NCI-H1694 treated with DMSO at 0.1 percent for 48 hours (cell line): ENCODE measurements at regions not wholly inside any gene's neighbourhood (a gene's known extent, or its start where the extent isn't known, plus 50 kb on each side); places are given as distances from the start of the nearest gene placed in this dataset.

ENCODE experiments used
- DNase-seq: peaks from one replicate; lab custom pipeline; 2025; lab: John Stamatoyannopoulos, UW

DNA sequence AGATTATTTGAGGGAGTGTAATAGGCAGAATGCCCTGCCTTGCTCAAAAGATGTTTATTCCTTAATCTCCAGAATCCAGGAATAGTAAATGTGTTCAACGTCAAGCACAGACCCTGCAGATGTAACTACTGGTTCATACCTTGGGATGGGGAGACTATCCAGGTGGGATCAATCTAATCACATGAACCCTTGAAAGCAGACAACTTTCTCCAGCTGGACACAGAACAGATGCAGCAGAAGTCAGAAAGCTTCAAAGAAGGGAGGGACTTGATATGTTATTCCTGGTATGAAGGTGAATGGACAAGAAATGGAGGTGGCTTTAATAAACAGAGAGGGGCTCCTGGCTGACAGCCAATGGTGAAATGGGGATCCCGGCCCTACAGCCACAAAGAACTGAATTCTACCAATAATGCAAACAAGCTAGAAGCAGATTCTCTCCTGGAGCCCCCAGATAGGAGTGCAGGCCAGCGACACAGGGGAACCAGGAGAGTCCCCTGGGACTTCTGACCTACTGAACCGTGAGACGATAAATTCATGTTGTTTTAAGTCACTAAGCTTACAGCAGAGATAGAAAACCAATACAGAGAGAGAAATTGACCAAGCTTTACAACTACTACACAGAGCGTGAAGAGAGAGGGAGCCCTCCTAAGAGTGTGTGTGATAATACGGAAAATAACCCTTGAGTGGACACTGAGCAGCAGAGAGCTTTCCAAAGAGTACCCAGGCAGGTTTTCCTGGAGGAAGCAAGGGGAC is 133.5 kb upstream of the TMEM132C start:
- no peak for DNase-seq

DNA sequence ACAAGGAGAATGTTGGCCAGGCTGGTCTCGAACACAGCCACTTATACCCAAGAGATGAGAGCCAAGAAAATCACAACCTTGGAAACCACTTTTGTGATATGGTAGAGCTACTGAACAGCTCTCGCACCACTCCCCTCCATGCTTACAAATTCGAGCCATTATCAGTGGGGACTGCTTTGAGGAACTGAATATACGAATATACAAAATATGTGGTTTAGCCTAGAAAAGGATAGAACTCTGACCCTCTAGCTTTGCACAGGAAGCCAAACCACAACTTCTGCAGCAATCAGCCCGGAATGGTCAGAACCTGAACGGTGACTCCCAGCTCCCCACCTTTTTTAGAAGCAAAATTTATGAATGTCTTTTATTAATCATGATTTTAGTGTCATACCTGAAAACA is 129.8 kb upstream of the TMEM132C start:
- DNase-seq = no peak

DNA sequence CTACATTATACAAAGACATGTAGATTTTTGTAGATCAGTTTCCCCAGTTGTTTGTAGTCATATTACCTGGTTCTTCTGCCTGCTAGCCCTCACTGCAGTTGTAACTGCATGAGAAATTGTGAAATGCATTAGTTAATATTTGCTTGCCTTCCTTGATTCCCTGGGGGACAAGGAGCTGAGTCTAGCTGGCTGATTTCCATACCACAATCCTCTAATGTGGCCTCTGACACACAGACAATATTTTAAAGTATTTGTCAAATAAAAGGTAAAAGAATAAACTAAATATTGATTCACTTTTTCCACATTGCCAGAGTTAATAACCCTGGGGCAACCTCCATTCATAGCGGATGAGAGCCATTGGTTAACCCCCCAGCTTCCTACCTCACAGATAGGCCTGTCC is 128.8 kb upstream of the TMEM132C start:
- no peak for DNase-seq

DNA sequence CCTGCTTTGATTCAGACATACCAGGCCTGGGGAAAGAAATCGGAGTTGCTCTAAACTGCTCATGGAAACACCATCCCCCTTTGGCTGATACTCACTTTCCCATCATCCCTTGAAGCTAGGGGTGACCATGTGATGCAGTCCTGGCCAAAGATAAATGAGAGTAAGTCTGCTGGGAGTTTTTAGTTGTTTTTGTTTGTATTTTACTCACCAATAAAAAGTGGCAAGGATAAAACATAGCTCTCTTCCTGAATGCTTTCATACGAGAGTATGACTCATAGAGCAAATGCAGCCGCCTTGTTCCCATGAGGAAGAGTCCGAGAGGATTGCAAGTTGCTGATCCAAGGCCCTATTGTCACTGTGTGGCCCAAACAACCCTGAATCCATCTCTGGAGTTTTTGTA is 126.4 kb upstream of the TMEM132C start:
- DNase-seq = no peak

DNA sequence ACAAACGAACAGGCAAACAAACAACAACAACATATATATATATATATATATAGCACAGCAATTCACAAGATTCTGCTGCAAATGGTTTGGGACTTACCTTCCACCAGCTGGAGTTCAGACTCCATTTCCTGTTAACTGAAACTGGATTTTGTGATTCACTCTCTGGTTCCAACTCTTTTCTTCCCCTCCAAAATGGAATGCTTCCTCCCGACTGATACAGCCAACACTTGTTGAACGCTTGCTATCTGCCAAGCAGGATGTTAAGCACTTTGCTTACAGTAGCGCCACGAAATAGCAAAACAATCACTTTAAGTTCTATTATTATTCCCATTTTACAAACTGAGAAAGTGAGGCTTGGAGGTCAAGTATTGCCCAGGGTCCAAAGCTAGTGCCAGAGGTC is 116.0 kb upstream of the TMEM132C start:
- no peak for DNase-seq

DNA sequence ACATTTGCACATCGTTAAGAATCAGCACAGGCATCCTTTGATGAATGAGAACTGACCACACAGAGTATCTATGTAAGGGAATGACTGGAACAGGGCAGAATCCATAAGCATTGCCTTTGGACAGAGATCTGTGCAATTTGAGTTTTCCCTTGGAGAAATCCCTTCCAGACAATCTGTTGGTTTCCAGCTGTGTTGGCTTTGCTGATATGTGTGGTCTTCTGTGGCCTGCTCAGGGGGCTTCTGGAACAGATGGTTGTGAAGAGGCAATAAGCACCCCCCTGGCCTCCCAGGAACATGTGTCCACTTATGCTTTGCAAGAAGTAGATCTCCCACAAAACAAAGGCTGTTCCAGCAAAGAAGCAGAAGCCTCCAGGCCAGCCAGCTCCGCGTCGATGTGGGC is 111.4 kb upstream of the TMEM132C start:
- no peak for DNase-seq

DNA sequence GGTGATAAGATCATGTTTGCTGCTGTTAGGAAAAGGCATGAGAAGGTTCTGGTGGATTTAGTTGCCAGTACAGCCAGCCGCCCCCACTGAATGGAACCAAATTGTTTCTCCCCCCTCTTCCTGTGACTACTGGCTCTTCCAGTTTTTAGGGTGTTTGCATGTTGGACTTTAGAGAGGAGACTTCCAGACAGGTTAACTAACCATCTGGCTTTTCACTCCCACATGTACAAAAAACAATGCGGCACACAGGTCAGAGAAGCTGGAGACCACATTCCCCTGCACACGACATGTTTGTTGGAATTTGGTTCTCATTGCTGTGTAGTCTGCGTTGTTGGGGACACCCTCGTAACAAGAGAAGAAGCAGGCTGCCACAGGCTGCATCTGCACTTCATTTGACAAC is 103.9 kb upstream of the TMEM132C start:
- no peak for DNase-seq

DNA sequence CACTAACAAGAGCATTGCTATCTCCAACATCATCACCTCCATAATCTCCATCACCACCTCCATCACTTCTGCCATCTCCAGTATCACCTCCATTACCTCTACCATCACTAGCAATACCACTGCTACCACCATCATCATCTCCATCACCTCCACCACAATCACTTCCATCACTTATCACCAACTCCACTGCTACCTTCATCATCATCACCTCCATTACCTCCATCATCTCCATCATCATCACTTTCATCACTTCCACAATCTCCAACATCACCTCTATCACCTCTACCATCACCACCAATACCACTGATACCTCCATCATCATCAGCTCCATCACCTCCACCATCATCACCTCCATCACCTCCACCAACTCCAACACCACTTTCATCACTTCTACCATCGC is 102.4 kb upstream of the TMEM132C start:
- no peak for DNase-seq

DNA sequence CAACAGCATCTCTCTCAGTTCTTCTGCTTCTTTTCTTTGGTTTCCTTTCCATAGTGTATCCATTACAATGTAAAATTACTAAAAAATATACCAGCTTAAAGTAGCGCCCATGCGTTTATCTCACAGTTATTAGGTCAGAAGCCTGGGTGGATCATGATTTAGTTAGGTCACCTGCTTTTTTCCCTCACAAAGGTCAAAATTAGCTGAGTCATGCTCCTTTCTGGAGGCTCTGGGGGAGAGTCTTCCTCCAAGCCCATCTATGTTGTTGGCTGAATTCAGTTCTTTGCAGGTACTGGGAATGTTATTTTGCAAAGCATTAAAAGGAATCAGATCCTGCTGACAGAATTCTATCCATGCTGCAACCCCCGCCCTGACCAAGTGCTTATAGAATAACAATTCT is 101.6 kb upstream of the TMEM132C start:
- no peak for DNase-seq

DNA sequence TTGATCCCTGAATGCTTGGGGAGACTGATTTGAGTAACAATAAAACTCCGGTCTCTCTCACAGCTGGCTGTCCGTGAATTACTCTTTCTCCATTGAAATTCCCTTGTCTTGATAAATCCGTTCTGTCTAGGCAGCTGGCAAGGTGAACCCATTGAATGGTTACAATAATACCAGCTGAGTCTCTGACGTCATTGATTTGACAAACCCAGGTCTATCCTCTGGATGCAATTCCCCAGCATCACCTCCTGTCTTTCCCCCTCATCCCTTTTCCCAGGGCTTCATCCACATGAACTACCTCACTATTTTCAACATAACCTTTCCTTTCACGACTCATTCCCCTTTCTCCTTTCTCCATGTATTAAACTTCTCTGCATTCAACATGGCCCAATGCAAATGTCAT is 98.7 kb upstream of the TMEM132C start:
- no peak for DNase-seq

DNA sequence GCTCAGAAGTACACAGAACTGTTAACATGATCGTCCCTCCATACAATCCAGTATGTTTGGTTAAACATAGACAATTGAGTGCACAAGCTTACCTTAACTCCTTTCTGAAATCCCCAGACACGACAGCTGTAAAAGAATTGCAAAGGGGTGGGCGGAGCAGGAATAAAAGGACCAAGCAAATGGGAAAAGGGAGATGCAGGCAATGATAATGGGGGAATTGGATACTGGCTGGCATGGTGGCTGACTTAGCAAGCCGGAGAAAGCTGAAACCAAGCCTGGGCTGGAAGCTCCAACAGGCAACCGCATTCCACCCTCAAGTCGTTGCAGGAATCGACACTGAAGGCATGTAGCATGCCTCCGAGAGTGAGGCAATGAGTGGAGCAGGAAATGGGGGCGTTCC is 96.8 kb upstream of the TMEM132C start:
- DNase-seq = no peak

DNA sequence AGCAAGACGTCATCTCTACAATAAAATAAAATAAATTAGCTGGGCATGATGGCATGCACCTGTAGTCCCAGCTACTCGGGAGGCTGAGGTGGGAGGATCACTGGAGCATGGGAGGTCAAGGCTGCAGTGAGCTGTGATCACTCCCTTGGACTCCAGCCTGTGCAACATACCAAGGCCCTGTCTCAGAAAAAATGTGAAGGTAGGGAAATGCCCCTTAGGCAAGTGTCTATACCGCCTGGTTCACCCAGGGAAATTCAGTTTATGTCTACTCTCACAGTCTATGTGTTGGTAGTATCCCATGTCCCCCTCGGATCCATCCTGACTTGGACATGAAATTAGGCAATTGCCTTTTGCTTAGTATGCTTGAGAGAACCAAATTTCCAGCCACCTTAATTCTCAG is 88.4 kb upstream of the TMEM132C start:
- no peak for DNase-seq

DNA sequence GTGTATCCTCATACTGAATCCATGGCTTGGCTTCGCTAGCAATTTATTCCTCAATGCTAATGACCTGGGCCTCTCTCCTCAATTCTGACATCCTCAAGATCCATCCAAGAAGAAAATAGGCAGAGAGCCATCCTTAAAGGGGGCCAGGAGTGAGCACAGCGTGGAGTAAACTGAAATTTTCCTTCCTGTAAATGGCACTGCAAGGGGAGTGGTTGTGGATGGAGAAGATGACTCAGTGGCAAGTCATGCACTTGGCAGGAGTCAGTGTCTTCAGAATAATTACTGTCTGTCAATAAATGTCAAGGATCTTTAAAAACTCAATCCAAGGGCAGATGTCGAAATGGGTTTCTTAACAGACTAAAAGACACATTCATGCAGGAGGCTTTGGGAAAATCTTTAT is 88.0 kb upstream of the TMEM132C start:
- DNase-seq = no peak

DNA sequence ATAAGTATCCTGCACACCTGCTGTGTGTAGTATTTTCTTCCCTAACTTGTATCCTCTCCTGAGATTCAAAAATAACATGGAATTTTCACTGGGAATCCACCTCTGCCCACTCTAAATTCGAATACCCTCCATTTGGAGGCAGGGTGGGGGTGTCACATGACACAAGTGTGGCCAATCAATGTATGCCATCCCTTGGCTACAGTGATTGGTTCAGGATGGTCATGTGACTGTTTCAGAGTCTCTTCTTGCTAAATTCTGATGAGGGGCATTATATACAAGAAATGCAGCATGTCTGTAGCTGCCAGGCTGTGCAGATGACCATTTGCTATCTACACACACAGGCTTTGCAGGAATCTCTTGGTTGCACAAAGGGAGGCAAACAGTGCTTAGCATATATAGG is 86.8 kb upstream of the TMEM132C start:
- DNase-seq = no peak

DNA sequence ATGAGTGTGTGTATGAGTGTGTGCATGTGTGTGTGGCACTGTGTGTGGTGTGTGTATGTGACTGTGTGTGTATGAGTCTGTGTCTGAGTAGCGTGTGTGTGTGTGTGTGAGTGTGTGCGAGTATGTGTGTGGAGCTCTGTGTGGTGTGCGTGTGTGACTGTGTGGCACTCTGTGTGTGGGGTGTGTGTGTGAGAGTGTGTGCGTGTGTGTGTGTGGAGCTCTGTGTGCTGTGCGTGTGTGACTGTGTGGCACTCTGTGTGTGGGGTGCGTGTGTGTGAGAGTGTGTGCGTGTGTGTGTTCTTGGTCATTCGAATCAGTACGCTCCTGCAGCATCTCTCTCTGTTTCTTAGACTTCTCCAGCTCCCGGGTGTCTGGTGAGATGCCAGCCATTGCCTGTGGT is 76.9 kb upstream of the TMEM132C start:
- DNase-seq = no peak

DNA sequence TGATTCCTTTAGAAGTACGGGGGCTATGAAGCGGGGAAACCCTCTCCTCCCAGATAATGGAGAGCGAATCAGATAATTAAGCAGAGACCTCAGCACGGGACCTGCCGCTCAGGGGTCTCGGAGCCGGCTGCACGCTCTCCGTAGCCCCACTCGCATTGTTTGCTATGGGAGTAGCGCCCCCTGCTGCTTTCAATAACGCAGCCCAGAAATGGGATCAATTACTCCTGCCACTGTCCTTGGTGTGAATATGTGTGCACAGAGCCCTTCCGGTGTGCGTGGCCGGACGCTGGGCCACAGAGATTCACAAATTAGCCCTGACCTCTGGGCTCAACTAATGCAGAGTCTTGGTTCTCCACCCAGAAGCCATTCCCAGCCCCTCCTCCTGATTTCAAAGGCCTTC is 76.4 kb upstream of the TMEM132C start:
- DNase-seq = no peak

DNA sequence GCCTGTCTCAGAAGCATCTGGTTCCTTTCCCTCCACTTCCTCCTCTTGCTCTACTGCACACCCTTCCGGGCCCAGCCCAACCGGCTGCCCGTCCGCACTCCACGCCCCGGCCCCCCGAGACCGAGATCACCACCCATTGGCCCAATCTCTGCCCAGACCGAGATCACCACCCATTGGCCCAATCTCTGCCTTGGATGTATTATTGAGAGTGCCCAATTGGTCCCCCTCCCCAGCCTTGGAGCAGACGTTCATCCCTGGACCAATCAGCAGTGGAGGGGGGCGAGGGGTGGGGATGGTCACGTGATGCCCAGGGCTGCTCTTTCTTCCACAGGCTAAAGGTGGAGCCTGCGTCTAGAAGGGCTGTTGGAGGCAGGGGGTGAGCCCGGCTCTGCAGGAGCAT is 75.6 kb upstream of the TMEM132C start:
- DNase-seq = no peak

DNA sequence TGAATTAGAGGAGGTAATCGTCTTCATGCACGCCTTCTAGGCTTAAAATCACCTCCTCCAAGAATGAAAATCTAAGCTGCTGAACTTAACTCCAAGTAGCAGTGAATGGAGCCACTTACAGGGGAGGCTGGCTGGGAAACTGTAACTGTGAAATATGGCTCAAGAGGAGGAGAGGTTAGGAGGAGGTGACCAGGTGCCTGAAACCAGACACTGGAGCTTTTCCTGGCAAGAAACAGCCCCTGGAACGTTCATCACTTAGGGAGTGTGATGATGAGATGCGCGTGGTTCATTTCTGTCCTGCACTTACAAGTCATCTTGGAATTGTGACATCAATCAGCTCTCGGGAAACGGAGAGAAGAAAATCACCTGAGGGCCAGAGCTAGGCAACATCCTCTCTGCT is 62.3 kb upstream of the TMEM132C start:
- DNase-seq = no peak

DNA sequence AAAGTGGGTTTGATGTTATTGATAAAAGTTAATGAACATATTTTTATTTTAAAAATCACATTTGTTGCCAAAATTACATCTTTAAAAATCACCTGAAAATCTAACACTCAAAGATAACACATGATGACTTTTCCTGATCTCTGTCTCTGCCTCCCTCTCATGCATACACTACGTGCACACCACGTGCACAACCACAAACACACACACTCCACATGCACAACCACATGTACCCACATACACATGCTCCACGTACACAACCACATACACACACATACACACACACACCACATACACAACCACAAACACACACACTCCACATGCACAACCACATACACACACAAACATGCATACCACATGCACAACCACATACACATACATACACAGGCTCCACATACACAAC is 61.8 kb upstream of the TMEM132C start:
- no peak for DNase-seq

DNA sequence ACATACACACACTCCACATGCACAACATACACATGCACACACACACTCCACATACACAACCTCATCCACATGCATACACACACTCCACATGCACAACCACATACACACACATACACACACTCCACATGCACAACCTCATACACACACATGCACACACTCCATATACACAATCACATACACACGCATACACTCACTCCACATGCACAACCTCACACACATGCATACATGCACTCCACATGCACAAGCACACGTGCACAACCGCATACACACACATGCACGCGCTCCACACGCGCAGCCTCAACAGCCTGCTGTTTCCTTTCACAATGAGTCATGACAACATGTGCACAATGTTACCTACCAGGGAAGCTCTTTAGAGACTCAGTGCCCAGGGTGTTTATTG is 61.2 kb upstream of the TMEM132C start:
- no peak for DNase-seq
